Endothelial cell of umbilical vein (primary cell): ENCODE measurements at regions not wholly inside any gene's neighbourhood (a gene's known extent, or its start where the extent isn't known, plus 50 kb on each side); places are given as distances from the start of the nearest gene placed in this dataset.

Source experiments
- BruUV-seq: library from RNA; stranded (reverse); fragments of 400-500 nt; replicated peaks from 2 replicates; lab custom pipeline; 2021; lab: Mats Ljungman, UMichigan
- CTCF ChIA-PET: fragments of 300-600, 350-600 bp; sonication (Branson Sonifier 250); formaldehyde crosslinking; loops from one replicate; lab custom pipeline; 2021; ENCODE audit warnings: antibody characterized with exemption, inconsistent platforms; lab: Charles Lee
- POLR2A ChIA-PET: fragments of 300-600, 350-600 bp; sonication (Branson Sonifier 250); formaldehyde crosslinking; loops from one replicate; lab custom pipeline; 2021; ENCODE audit warnings: antibody characterized with exemption, inconsistent platforms; lab: Charles Lee
- DNase-seq: peaks from one replicate; pipeline ENCODE4 v3.0.0-alpha.2; 2011; ENCODE audit warnings: low read depth, low spot score
- FAIRE-seq: peaks from 2 replicates; lab custom pipeline; 2011; peaks lifted over from hg19 to GRCh38; lab: Jason Lieb, UNC
- H2AFZ ChIP-seq: 2 replicates; pipeline ENCODE4 v1.6.0; 2012; ENCODE audit warnings: low read depth, low read length, control low read depth, inconsistent platforms
- H3K27ac ChIP-seq: 2 replicates; pipeline ENCODE4 v1.5.1; 2011; ENCODE audit warnings: low read depth, mild to moderate bottlenecking, control low read depth, low read length, moderate library complexity; ENCODE audit not compliant: insufficient read depth
- H3K27me3 ChIP-seq, 2 experiments: 2 replicates each; pipeline versions ENCODE4 v1.6.0 to v1.6.1; 2011; ENCODE audit warnings: low read length in 2 of 2, mixed read lengths in 1 of 2; ENCODE audit not compliant: control insufficient read depth in 2 of 2, insufficient read depth in 2 of 2
- H3K36me3 ChIP-seq, 2 experiments: 2 replicates in 1 of 2; 3 replicates in 1 of 2; pipeline ENCODE4 v1.5.1; 2011; ENCODE audit warnings: low read length in 2 of 2, mild to moderate bottlenecking in 1 of 2, moderate library complexity in 1 of 2; ENCODE audit not compliant: control insufficient read depth in 2 of 2, insufficient read depth in 2 of 2; ENCODE audit errors: extremely low read depth in 1 of 2
- H3K4me1 ChIP-seq: 3 replicates; pipeline ENCODE4 v1.5.1; 2011; ENCODE audit warnings: mild to moderate bottlenecking, low read length; ENCODE audit not compliant: control insufficient read depth, insufficient read depth; ENCODE audit errors: extremely low read depth
- H3K4me2 ChIP-seq: 2 replicates; pipeline ENCODE4 v1.6.1; 2011; ENCODE audit warnings: low read length, control low read depth, mixed read lengths; ENCODE audit not compliant: insufficient read depth
- H3K4me3 ChIP-seq, 3 experiments: fragments of 200-600 bp in 1 of 3; sonication (generic), shearing (Covaris generic) in 1 of 3; replicated peaks in 1 of 3; 2 replicates each; pipeline ENCODE4 v1.5.1; 2011 to 2016; ENCODE audit warnings: control low read depth in 3 of 3, low read length in 3 of 3, mild to moderate bottlenecking in 2 of 3, inconsistent platforms in 1 of 3, low read depth in 1 of 3, moderate library complexity in 1 of 3; ENCODE audit not compliant: insufficient read depth in 1 of 3
- H3K79me2 ChIP-seq: 2 replicates; pipeline ENCODE4 v1.6.0; 2012; ENCODE audit warnings: low read length, inconsistent platforms; ENCODE audit not compliant: control insufficient read depth, insufficient read depth
- H3K9ac ChIP-seq: replicated peaks from 2 replicates; pipeline ENCODE3; 2011; ENCODE audit warnings: low read length, control low read depth; ENCODE audit not compliant: insufficient read depth; ENCODE audit errors: extremely low read depth
- H3K9me1 ChIP-seq: replicated peaks from 3 replicates; pipeline ENCODE4 v1.6.0; 2011; ENCODE audit warnings: mild to moderate bottlenecking, low read length; ENCODE audit not compliant: control insufficient read depth, insufficient read depth; ENCODE audit errors: extremely low read depth
- H3K9me3 ChIP-seq: replicated peaks from 2 replicates; pipeline ENCODE4 v1.5.1; 2012; ENCODE audit warnings: low read length, inconsistent platforms; ENCODE audit not compliant: control insufficient read depth, insufficient read depth
- H4K20me1 ChIP-seq: replicated peaks from 2 replicates; pipeline ENCODE3; 2011; ENCODE audit warnings: mild to moderate bottlenecking, low read length; ENCODE audit not compliant: control insufficient read depth, insufficient read depth; ENCODE audit errors: extremely low read depth
- CTCF ChIP-seq, 2 donors: IDR thresholded peaks; 1 replicate in 1 of 2; 2 replicates in 1 of 2; pipeline ENCODE4 v1.5.1; 2011; ENCODE audit warnings: low read length in 2 of 2, mild to moderate bottlenecking in 2 of 2, moderate library complexity in 2 of 2, control low read depth in 1 of 2, inconsistent platforms in 1 of 2, low read depth in 1 of 2; ENCODE audit not compliant: insufficient read depth in 1 of 2; ENCODE audit errors: extremely low read depth in 1 of 2
- EZH2 ChIP-seq: IDR thresholded peaks from 2 replicates; pipeline ENCODE4 v1.6.1; 2012; ENCODE audit warnings: borderline replicate concordance, low read depth, mild to moderate bottlenecking, moderate library complexity, low read length, inconsistent platforms; ENCODE audit not compliant: severe bottlenecking
- FOS ChIP-seq: IDR thresholded peaks from 2 replicates; pipeline ENCODE4 v1.6.1; 2011; ENCODE audit warnings: mild to moderate bottlenecking, low read length, moderate library complexity, borderline replicate concordance; ENCODE audit not compliant: insufficient read depth
- GATA2 ChIP-seq: IDR thresholded peaks from 2 replicates; pipeline ENCODE4 v1.7.0; 2011; ENCODE audit warnings: low read depth, mild to moderate bottlenecking, moderate library complexity, mixed read lengths, low read length; ENCODE audit not compliant: insufficient read length, insufficient read depth
- JUN ChIP-seq: IDR thresholded peaks from 2 replicates; pipeline ENCODE4 v1.6.1; 2011; ENCODE audit warnings: borderline replicate concordance, low read depth; ENCODE audit not compliant: insufficient read length, insufficient read depth
- MYC ChIP-seq: IDR thresholded peaks from one replicate; pipeline ENCODE4 v1.6.1; 2011; ENCODE audit warnings: mild to moderate bottlenecking, low read depth, low read length
- POLR2A ChIP-seq: IDR thresholded peaks from 2 replicates; pipeline ENCODE4 v1.6.1; 2012; ENCODE audit warnings: low read depth, mild to moderate bottlenecking, control low read depth, low read length
- POLR2AphosphoS5 ChIP-seq: IDR thresholded peaks from 2 replicates; pipeline ENCODE4 v1.6.1; 2012; ENCODE audit warnings: low read depth, mild to moderate bottlenecking, control low read depth, low read length, moderate library complexity; ENCODE audit not compliant: insufficient read depth
- dilution Hi-C: fragments of 300-500 bp; cut with MboI; formaldehyde crosslinking; loops from one replicate; pipeline ENCODE4 v1.15.0; 2019; ENCODE audit warnings: low sequenced_read_pairs; ENCODE audit not compliant: extremely low pct_ligation_motif_present
- intact Hi-C: fragments of 100-400 bp; cut with micrococcal nuclease; formaldehyde crosslinking; loops from one replicate; pipeline ENCODE4 v1.10.0; 2022
- TF ChIP-seq, protein P1 (sequence below): IDR thresholded peaks from 2 replicates; pipeline ENCODE4 v1.6.1; 2011; ENCODE audit not compliant: insufficient read depth, insufficient read length

- Histone ChIP-seq H2AFZ (no peak overlapping the region), H3K36me3 (no peaks in the 10 kb centered on the region), H4K20me1 (no peaks in the 10 kb centered on the region), H3K4me3 (no peak overlapping the region), H3K4me1 (no peaks in the 10 kb centered on the region), H3K9ac (no peak overlapping the region), H3K27me3 (no peaks in the 10 kb centered on the region), H3K4me2 (no peak overlapping the region), H3K27ac (no peak overlapping the region), H3K79me2 (no peaks in the 10 kb centered on the region), H3K9me1 (no peaks in the 10 kb centered on the region), H3K9me3 (peaks cover 4% of the 10 kb centered on the region)
- ChIA-PET CTCF (no interaction called here), POLR2A (no interaction called here)
- no TSS peak for BruUV-seq
- FAIRE-seq (no peak), DNase-seq (no peak)
- TF ChIP-seq MYC: no peak
- no peak for TF ChIP-seq POLR2A
- TF ChIP-seq GATA2: no peak
- intact Hi-C loops: no loop called here
- dilution Hi-C loops: no loop called here
These were observed 260.5 kb downstream of the NXPE2 start for GRCh38 chr11:114938799-114939198.

DNA sequence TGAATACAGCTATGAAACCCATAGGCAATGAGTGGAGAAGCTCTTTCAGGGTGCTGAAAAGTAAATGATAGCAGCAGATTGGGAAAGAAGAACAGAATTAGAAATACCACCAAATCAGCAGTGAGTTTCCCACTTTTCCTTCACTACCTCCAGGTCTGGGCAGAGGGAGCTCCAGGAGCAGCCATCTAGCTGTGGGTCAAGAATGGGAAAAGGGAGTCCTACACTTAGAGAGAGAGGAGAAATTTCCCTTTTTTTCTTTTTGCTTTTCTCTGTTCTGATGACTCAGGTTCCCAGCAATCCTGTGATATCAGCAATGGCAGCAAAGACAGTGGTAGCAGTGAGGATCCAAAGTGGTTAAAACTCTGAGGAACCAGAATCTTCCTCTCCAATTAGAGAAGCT lies 263.9 kb downstream of the NXPE2 start:
- H2AFZ ChIP-seq: no peak overlapping the region
- no peak for TF ChIP-seq FOS
- no peak for TF ChIP-seq POLR2A
- no peak for TF ChIP-seq MYC
- no peak for TF ChIP-seq CTCF (IDR thresholded peaks at IDR 0.05; ENCODE audit: extremely low read depth in 1 of 2, insufficient read depth in 1 of 2, low read depth in 1 of 2, low read length in 2 of 2)
- TF ChIP-seq JUN: no peak
- TF ChIP-seq EZH2: no peak
- TF ChIP-seq, protein P1, sequence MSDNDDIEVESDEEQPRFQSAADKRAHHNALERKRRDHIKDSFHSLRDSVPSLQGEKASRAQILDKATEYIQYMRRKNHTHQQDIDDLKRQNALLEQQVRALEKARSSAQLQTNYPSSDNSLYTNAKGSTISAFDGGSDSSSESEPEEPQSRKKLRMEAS: no peak
- TF ChIP-seq GATA2: no peak
- no peak for TF ChIP-seq POLR2AphosphoS5
- no peaks in the 10 kb centered on the region for H3K9me1 ChIP-seq
- intact Hi-C loops: no loop called here
- CTCF ChIA-PET: no interaction called here
- no peaks in the 10 kb centered on the region for H3K4me1 ChIP-seq
- H3K36me3 ChIP-seq: no peaks in the 10 kb centered on the region
- no peak overlapping the region for H3K9ac ChIP-seq
- no peak overlapping the region for H3K4me2 ChIP-seq
- no TSS peak for BruUV-seq
- H3K27me3 ChIP-seq: no peaks in the 10 kb centered on the region
- no peaks in the 10 kb centered on the region for H3K79me2 ChIP-seq
- H3K9me3 ChIP-seq: peaks cover 4% of the 10 kb centered on the region
- no peak overlapping the region for H3K27ac ChIP-seq
- dilution Hi-C loops: no loop called here
- H4K20me1 ChIP-seq: no peaks in the 10 kb centered on the region
- POLR2A ChIA-PET: no interaction called here
- DNase-seq (no peak), FAIRE-seq (no peak)
- H3K4me3 ChIP-seq: no peak overlapping the region
